Activated CD4-positive, alpha-beta T cell treated with anti-CD3 and anti-CD28 coated beads, Interleukin-2, amount 50 U/mL, for 4 hours (primary cell): ENCODE measurements at regions not wholly inside any gene's neighbourhood (a gene's known extent, or its start where the extent isn't known, plus 50 kb on each side); places are given as distances from the start of the nearest gene placed in this dataset.

Source experiments
- DNase-seq, 2 experiments: peaks; one replicate each; pipeline ENCODE4 v3.0.0-alpha.2; 2020

DNA sequence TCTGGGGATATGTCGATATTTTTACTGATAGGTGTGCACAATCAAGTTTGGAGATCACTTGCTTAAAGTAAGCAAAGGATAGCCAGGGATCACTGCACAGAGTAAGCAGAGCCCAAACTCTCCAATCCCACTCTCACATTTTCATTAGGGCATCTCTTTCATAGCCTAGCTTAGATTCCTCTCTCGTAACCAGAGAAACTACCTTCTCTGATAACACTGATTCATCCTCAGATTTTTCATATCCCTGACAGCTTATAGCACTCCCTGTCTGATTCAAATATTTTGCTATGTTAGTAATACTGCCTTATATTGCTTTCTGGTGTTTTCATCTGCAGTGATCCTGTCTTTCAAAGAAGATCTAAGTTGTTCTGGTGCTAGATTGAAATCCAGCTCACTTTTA is 123.7 kb downstream of the CBLL2 start:
- no peak for DNase-seq

GRCh38 chrX:22397566-22397965 is 124.9 kb downstream of the CBLL2 start:
- no peak for DNase-seq

DNA sequence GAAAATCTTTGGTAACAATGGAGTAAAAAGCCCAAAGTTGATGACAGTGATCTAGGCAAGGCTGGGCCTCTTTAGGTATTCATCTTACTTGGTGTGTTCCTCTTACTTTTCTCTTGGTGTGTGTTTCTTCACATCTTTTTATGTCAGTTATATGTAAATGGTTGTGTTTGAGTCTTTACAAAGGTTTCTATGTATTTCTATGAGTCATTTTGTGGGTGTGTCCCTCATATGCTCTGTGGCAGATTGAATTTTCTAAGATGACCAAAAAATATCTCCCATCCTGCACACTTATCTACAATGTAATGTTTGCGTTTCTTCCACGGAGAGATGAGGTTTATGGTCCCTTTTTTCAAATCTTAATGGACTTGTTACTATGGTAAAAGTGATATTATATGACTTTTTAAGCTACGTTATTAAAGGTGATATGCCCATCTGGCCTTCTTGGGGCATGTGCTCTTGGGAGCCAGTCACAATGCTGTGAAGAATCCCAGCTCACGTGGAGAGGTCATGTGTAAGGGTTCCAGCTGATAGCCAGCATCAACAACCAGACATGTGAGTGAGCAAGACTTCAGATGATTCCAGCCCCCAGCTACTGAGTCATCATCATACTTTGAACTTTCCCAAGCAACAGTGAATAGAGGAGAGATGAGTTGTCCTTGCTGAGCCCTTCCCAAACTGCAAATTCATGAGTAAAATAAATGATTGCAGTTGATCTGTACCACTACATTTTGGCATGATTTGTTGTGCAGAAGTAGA is 126.9 kb downstream of the CBLL2 start:
- no peak for DNase-seq

DNA sequence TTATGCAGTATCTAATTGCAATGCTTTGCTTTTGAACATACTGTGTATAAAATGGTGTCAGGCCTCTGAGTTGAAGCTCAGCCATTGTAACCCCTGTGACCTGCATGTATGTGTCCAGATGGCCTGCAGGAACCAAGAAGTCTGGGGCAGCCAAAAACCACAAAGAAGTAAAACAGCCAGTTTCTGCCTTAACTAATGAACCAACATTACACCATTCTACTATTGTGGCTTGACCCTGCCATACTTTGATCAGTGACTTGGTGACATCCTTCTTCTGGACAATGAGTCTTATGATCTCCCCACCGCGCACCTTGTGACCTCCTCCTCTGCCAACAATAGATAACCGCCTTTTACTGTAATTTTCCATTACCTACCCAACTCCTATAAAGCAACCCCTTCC is 131.6 kb downstream of the CBLL2 start:
- no peak for DNase-seq

DNA sequence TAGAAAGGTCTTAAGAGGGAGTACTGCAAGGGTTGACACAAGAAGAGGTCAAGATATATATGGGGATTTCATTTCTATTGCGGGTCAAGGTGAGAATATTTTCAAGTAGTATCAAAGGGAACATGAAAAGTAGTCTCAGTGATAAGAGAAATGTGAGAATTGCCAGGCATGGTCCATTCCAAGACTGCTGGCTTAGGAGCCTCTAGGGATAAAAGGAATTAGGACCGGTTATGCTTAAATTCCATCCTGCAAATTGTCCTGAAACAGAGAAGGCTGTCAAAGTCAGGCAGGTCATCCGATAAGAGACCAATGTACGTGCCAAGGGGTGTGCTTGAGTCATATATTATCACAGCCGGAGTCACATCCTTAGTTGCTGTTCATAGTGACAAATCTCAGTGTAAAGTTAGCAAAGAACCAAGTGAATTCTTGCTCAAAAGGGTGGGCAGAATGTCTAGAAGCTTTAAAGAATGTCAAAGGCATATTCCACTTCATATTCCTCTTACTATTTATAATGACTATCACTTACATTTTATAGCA is 133.6 kb downstream of the CBLL2 start:
- DNase-seq = no peak

DNA sequence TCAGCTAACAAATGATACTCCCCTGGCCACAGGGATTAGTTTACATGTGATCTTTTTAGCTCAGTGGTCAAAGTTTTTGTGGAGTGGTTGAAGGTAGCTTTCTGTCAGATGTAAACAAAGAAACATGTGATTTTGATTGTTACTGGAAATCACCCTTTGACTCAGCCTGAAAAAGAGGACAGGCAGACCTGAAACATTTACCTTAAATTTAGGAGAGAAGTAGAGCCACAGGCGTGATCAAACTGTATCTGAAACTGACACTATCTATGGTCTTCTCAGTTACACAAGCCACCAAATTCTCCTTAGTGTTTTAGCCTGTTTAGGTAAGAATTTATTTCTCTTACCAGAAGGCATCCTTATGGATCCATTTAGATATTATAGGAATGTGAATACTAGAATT is 136.7 kb downstream of the CBLL2 start:
- DNase-seq = no peak

DNA sequence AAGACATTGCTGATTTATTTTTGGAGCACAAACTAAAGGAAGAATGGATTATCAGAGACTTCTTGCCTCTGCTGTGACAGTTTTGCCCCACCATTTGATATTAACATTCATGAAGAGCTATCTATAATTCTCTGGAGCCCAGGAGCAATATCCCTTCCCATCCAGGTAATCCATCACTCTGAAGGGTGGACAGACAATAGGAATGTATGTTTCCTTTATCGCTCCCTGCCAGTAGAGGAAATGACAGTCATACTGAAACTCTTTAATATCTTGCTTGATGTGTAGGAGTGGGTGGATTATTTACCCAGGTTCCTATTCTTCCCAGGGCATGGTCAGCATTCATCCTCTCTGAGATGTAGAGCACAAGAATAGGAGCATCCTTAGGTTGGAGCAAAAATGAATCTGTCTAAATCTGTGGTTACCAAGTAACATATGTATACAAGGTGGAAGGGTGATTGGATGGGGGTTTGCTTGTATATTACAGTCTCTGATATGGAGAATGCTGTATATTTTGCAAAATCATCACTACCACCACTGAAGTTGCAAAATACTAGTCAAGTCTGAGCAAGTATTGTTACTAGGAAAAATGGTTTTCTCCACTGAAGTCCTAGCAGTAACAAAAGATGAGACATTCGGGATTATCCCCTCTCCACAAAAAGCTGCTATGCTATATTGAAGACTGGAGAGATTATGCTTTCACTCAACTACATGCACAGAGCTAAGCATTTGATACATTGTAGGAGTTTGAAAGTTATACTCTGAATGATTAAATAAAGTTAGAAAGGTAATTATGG is 151.6 kb downstream of the CBLL2 start:
- no peak for DNase-seq

- no peak for DNase-seq
Measured at GRCh38 chrX:22424919-22425318, 152.2 kb downstream of the CBLL2 start.

- DNase-seq = no peak
Measured at GRCh38 chrX:22429704-22430103, 157.0 kb downstream of the CBLL2 start.

GRCh38 chrX:22430701-22431100 is 158.0 kb downstream of the CBLL2 start:
- DNase-seq = no peak

DNA sequence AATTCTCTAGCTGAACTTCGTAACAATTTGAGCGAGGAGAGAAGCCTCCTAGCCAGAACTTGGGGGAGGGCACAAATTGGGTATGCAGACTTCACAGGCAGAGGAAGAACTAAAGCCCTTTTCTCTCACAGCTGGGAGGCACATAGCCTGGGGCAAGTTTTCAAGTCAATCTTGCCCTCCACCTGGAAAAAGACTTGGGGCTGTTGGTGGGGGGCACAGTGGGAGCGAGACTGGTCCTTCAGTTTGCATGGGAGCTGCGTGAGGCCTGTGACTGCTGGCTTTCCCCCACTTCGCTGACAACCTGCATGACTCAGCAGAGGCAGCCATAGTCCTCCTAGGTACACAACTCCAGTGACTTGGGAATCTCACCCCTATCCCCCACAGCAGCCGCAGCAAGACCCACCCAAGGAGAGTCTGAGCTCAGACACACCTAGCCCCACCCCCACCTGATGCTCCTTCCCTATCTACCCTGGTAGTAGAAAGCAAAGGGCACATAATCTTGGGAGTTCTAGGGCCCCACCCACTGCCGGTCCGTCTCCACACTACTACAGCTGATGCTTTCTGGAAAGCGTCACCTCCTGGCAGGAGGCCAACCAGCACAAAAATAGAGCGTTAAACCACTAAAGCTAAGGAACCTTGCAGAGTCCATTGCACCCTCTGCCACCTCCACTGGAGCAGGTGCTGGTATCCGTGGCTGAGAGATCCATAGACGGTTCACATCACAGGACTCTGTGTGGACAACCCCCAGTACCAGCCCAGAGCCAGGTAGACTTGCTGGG is 160.8 kb downstream of the CBLL2 start:
- DNase-seq = no peak

DNA sequence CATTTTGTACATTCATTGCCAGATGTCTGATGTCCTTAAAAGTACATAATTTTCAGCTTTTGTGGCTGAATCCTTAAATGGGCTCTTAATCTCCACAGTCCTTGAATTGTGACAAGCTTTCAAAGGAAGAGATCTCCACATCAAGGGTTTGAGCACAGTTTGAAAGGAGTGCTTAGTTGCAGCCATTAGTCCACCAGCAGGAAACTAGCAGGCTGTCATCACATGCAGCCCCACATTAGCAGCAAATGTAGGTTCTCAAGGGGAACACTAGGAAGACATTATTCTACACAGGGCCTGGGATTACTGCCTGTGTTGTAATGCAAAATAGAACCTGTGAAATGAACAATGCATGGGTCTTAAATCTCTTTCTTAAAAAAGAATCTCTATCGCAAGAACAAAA is 173.2 kb downstream of the CBLL2 start:
- no peak for DNase-seq

DNA sequence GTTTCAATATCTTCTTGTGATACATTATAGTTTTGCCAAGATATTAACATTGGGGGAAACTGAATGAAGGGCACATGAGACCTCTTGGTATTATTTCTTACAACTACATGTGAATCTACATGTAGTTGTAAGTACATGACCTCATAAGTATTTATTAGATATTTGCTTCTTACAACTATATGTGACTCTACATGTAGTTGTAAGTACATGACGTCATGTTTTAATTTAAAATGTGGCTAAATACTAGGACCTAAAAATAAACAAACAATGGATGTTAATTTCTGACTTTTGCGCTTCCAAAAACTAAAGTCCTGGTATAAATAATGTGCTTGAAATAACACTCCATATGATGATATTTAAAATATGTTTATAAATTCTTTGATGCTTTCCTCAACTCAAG is 190.2 kb downstream of the CBLL2 start:
- no peak for DNase-seq

GRCh38 chrX:22467571-22467970 is 194.9 kb downstream of the CBLL2 start:
- no peak for DNase-seq

DNA sequence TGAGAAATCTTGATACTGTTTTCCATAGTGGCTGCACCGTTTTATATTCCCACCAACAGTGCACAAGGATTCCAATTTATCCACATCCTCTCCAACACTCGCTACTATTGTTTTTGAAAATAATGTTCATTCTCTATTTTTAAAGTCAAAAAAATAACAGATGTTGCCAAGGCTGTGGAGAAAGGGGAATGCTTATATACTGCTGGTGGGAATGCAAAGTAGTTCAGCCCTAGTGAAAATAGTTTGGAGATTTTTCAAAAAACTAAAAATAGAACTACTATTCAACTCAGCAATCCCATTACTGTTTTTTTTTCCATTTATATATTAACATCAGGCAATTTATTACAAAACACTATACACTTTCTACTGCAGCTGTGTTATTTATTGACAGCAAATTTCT is 208.7 kb downstream of the CBLL2 start:
- DNase-seq = no peak

- DNase-seq = no peak
Measured at GRCh38 chrX:22486296-22486695, 213.6 kb downstream of the CBLL2 start.

GRCh38 chrX:22516893-22517292 is 244.2 kb downstream of the CBLL2 start:
- DNase-seq = no peak

GRCh38 chrX:22520128-22520828 is 247.6 kb downstream of the CBLL2 start:
- DNase-seq = no peak

GRCh38 chrX:22526339-22526738 is 253.6 kb downstream of the CBLL2 start:
- no peak for DNase-seq

DNA sequence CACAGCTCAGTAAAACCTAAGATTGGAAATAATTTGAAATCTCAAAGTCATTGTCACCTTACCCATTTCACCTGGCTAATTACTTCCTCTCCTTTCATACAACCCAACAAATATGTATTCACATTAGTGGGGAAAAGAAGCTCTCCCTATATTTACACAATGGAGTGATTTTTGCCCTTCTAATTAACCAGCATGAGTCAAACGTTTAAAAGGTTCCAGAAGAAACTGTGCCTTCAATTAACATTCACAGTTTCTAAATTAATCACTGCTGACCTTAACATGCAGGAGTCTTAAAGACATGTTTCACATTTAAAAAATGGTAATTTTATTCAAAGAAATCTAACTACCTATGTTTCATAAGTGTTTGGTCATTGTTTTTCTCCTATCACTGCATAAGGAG is 254.6 kb downstream of the CBLL2 start:
- no peak for DNase-seq

GRCh38 chrX:22533898-22534297 is 261.2 kb downstream of the CBLL2 start:
- no peak for DNase-seq

GRCh38 chrX:22534643-22535042 is 261.9 kb downstream of the CBLL2 start:
- no peak for DNase-seq
